ENCODE measurements at regions not wholly inside any gene's neighbourhood (a gene's known extent, or its start where the extent isn't known, plus 50 kb on each side); places are given as distances from the start of the nearest gene placed in this dataset.
"Not testable (repeated sequence)": the region's sequence is repeated elsewhere in the genome, so short reads cannot be mapped to it uniquely, and the experiment has no call there.

GRCh38 chr12:67783393-67783792 lies 134.8 kb downstream of the DYRK2 start:
- TF ChIP-seq CTCF (IDR thresholded peaks at IDR 0.05; ENCODE audit: low read depth, low read length, missing control alignments): no peak
- H3K4me3 ChIP-seq (ENCODE audit: low read depth, low read length): no peak overlapping the region
- no peak for DNase-seq (ENCODE audit: low read depth)

- DNase-seq (ENCODE audit: low read depth): no peak
- no peak for TF ChIP-seq CTCF (IDR thresholded peaks at IDR 0.05; ENCODE audit: low read depth, low read length, missing control alignments)
- H3K4me3 ChIP-seq (ENCODE audit: low read depth, low read length): no peak overlapping the region
Measured at GRCh38 chr12:67784831-67785230, 136.3 kb downstream of the DYRK2 start.

- DNase-seq (ENCODE audit: low read depth): no peak
- TF ChIP-seq CTCF (IDR thresholded peaks at IDR 0.05; ENCODE audit: low read depth, low read length, missing control alignments): no peak
- H3K4me3 ChIP-seq (ENCODE audit: low read depth, low read length): no peak overlapping the region
Measured at GRCh38 chr12:67786086-67786485, 137.5 kb downstream of the DYRK2 start.

- no peak overlapping the region for H3K4me3 ChIP-seq (ENCODE audit: low read depth, low read length)
- DNase-seq (ENCODE audit: low read depth): no peak
- no peak for TF ChIP-seq CTCF (IDR thresholded peaks at IDR 0.05; ENCODE audit: low read depth, low read length, missing control alignments)
Measured at GRCh38 chr12:67788118-67788517, 139.6 kb downstream of the DYRK2 start.

- no peak for DNase-seq (ENCODE audit: low read depth)
- H3K4me3 ChIP-seq (ENCODE audit: low read depth, low read length): no peak overlapping the region
- TF ChIP-seq CTCF (IDR thresholded peaks at IDR 0.05; ENCODE audit: low read depth, low read length, missing control alignments): no peak
Measured at GRCh38 chr12:67789266-67789665, 140.7 kb downstream of the DYRK2 start.

GRCh38 chr12:67790660-67791059 lies 142.1 kb downstream of the DYRK2 start:
- no peak overlapping the region for H3K4me3 ChIP-seq (ENCODE audit: low read depth, low read length)
- no peak for DNase-seq (ENCODE audit: low read depth)

GRCh38 chr12:67791362-67791761 lies 142.8 kb downstream of the DYRK2 start:
- H3K4me3 ChIP-seq (ENCODE audit: low read depth, low read length); DNase-seq (ENCODE audit: low read depth): not testable (repeated sequence)

More at GRCh38 chr12:67790660-67791059, 142.1 kb downstream of the DYRK2 start:
- no peak for TF ChIP-seq CTCF (IDR thresholded peaks at IDR 0.05; ENCODE audit: low read depth, low read length, missing control alignments)

- DNase-seq (ENCODE audit: low read depth): no peak
- no peak overlapping the region for H3K4me3 ChIP-seq (ENCODE audit: low read depth, low read length)
- TF ChIP-seq CTCF (IDR thresholded peaks at IDR 0.05; ENCODE audit: low read depth, low read length, missing control alignments): no peak
Measured at GRCh38 chr12:67792185-67792584, 143.6 kb downstream of the DYRK2 start.

Data from GM12864 (cell line).